CD14-positive monocyte (primary cell): ENCODE measurements at regions not wholly inside any gene's neighbourhood (a gene's known extent, or its start where the extent isn't known, plus 50 kb on each side); places are given as distances from the start of the nearest gene placed in this dataset.

Experiments
- DNase-seq, 3 donors: peaks; one replicate each; pipeline ENCODE4 v3.0.0-alpha.2; 2011 to 2022
- H2AFZ ChIP-seq: 2 replicates; pipeline ENCODE4 v1.6.0; 2012; ENCODE audit warnings: mild to moderate bottlenecking, low read depth, low read length, inconsistent platforms; ENCODE audit not compliant: insufficient read depth, poor library complexity, severe bottlenecking
- H3K27ac ChIP-seq, 2 donors: 1 replicate in 1 of 2; 2 replicates in 1 of 2; pipeline ENCODE4 v1.5.1; 2012 to 2013; ENCODE audit warnings: low read length in 2 of 2, control low read depth in 1 of 2, inconsistent platforms in 1 of 2, low read depth in 1 of 2, mild to moderate bottlenecking in 1 of 2
- H3K27me3 ChIP-seq, 2 donors: one replicate each; pipeline versions ENCODE4 v1.6.0 to v1.6.1; 2011 to 2013; ENCODE audit warnings: low read length in 2 of 2; ENCODE audit not compliant: control insufficient read depth in 2 of 2, insufficient read depth in 2 of 2
- H3K36me3 ChIP-seq, 2 donors: replicated peaks in 1 of 2; 1 replicate in 1 of 2; 2 replicates in 1 of 2; pipeline versions ENCODE4 v1.5.1 to v1.6.1; 2012 to 2013; ENCODE audit warnings: low read length in 2 of 2, control low read depth in 1 of 2, inconsistent platforms in 1 of 2, mild to moderate bottlenecking in 1 of 2; ENCODE audit not compliant: insufficient read depth in 2 of 2, control insufficient read depth in 1 of 2
- H3K4me1 ChIP-seq, 2 donors: 1 replicate in 1 of 2; 2 replicates in 1 of 2; pipeline versions ENCODE4 v1.5.1 to v1.6.1; 2012 to 2013; ENCODE audit warnings: low read length in 2 of 2, control low read depth in 1 of 2, inconsistent platforms in 1 of 2, mild to moderate bottlenecking in 1 of 2, moderate library complexity in 1 of 2; ENCODE audit not compliant: insufficient read depth in 2 of 2, control insufficient read depth in 1 of 2
- H3K4me2 ChIP-seq: replicated peaks from 2 replicates; pipeline ENCODE3; 2012; ENCODE audit warnings: low read length, moderate library complexity, mild to moderate bottlenecking; ENCODE audit not compliant: poor library complexity, severe bottlenecking; ENCODE audit errors: extremely low read depth
- H3K4me3 ChIP-seq, 3 experiments: fragments of 200-600 bp in 1 of 3; sonication (generic) in 1 of 3; replicated peaks in 1 of 3; 1 replicate in 2 of 3; 2 replicates in 1 of 3; pipeline ENCODE4 v1.5.1; 2011 to 2013; ENCODE audit warnings: low read length in 3 of 3, mild to moderate bottlenecking in 3 of 3, control low read depth in 2 of 3, low read depth in 2 of 3, inconsistent platforms in 1 of 3, moderate library complexity in 1 of 3
- H3K79me2 ChIP-seq: 2 replicates; pipeline ENCODE4 v1.6.0; 2012; ENCODE audit warnings: mild to moderate bottlenecking, control low read depth, inconsistent platforms, low read length, moderate library complexity; ENCODE audit not compliant: insufficient read depth
- H3K9ac ChIP-seq: 2 replicates; pipeline ENCODE4 v1.6.0; 2017; ENCODE audit warnings: low read length, mild to moderate bottlenecking; ENCODE audit not compliant: insufficient read depth, poor library complexity, severe bottlenecking
- H3K9me3 ChIP-seq, 2 donors: replicated peaks in 1 of 2; 1 replicate in 1 of 2; 2 replicates in 1 of 2; pipeline versions ENCODE4 v1.5.1 to v1.6.1; 2012 to 2013; ENCODE audit warnings: low read length in 2 of 2, control low read depth in 1 of 2; ENCODE audit not compliant: control insufficient read depth in 1 of 2, insufficient read depth in 1 of 2
- H4K20me1 ChIP-seq: 2 replicates; pipeline ENCODE4 v1.6.0; 2012; ENCODE audit warnings: mild to moderate bottlenecking, low read length, control low read depth, moderate library complexity; ENCODE audit not compliant: insufficient read depth
- H3K27ac Mint-ChIP-seq, 7 donors: one replicate each; pipeline ENCODE4 v1.8.0; 2020; ENCODE audit warnings: mild to moderate bottlenecking in 7 of 7, mixed read lengths in 7 of 7, moderate library complexity in 6 of 7, inconsistent platforms in 2 of 7
- H3K27me3 Mint-ChIP-seq, 3 donors: one replicate each; pipeline ENCODE4 v1.8.0; 2021 to 2022; ENCODE audit warnings: low read depth in 3 of 3, mild to moderate bottlenecking in 3 of 3, mixed read lengths in 3 of 3, moderate library complexity in 3 of 3, inconsistent platforms in 1 of 3
- H3K36me3 Mint-ChIP-seq, 2 donors: one replicate each; pipeline ENCODE4 v1.8.0; 2020; ENCODE audit warnings: mixed read lengths in 2 of 2, inconsistent platforms in 1 of 2, mild to moderate bottlenecking in 1 of 2
- H3K4me1 Mint-ChIP-seq: one replicate; pipeline ENCODE4 v1.8.0; 2020; ENCODE audit warnings: mild to moderate bottlenecking, mixed read lengths
- H3K4me3 Mint-ChIP-seq, 2 donors: one replicate each; pipeline ENCODE4 v1.8.0; 2020; ENCODE audit warnings: mild to moderate bottlenecking in 2 of 2, mixed read lengths in 2 of 2, moderate library complexity in 1 of 2
- H3K9me3 Mint-ChIP-seq, 7 donors: one replicate each; pipeline ENCODE4 v1.8.0; 2020 to 2022; ENCODE audit warnings: mixed read lengths in 7 of 7, mild to moderate bottlenecking in 6 of 7, moderate library complexity in 6 of 7, inconsistent platforms in 2 of 7
- WGBS: methylation state at CpG from one replicate; pipeline ENCODE4 v1.1.5; 2013; ENCODE audit warnings: missing lambda C conversion rate; ENCODE audit not compliant: insufficient coverage; 5-methylcytosine and 5-hydroxymethylcytosine counted together
- intact Hi-C, 2 donors: fragments of 100-400 bp; cut with micrococcal nuclease; formaldehyde crosslinking; loops; one replicate each; pipeline versions ENCODE4 v1.15.0 to v1.15.1; 2023
- TF ChIP-seq, protein P1 (sequence below): fragments of 200-600 bp; IDR thresholded peaks from one replicate; pipeline ENCODE4 v1.8.0; 2022; ENCODE audit warnings: antibody characterized with exemption, mild to moderate bottlenecking

DNA sequence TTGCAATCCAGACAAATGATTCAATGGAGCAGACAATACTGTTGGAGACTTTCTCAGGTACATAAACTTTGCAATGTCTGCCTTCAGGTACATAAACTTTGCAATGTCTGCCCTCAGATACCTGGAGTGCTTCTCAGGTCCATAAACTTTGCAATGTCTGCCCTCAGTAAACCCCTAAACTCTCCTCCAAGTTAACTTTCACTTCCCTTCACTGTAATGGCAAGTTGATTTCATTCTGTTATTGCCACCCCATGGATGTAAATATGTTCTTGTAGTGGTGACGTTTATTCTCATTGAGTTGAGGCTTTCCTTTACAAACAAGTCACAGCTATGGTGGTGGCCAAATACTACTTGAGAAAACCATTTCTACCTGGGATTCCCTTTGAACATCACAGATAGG lies 338.8 kb downstream of the EPM2A start:
- H3K9me3 Mint-ChIP-seq = peaks cover 3 to 17% (median 7%) of the 10 kb centered on the region in 7 donors
- Histone ChIP-seq H3K79me2 (no peaks in the 10 kb centered on the region), H4K20me1 (no peaks in the 10 kb centered on the region), H3K27me3 (no peaks in the 10 kb centered on the region), H2AFZ (no peak overlapping the region), H3K36me3 (no peaks in the 10 kb centered on the region), H3K9me3 (peaks cover 5 to 9% of the 10 kb centered on the region in 2 donors), H3K4me1 (no peaks in the 10 kb centered on the region), H3K4me2 (no peak overlapping the region), H3K4me3 (no peak overlapping the region), H3K27ac (no peak overlapping the region), H3K9ac (no peak overlapping the region)
- intact Hi-C loops = no loop called here
- no peaks in the 10 kb centered on the region for H3K4me1 Mint-ChIP-seq
- H3K27ac Mint-ChIP-seq = no peak overlapping the region
- no peaks in the 10 kb centered on the region for H3K36me3 Mint-ChIP-seq
- H3K4me3 Mint-ChIP-seq = no peak overlapping the region
- H3K27me3 Mint-ChIP-seq = peaks cover 0 to 2% (median 0%) of the 10 kb centered on the region in 3 donors
- no CpG with 5 or more reads among the region's 1 CpG for WGBS
- no peak for DNase-seq
- TF ChIP-seq, protein P1, sequence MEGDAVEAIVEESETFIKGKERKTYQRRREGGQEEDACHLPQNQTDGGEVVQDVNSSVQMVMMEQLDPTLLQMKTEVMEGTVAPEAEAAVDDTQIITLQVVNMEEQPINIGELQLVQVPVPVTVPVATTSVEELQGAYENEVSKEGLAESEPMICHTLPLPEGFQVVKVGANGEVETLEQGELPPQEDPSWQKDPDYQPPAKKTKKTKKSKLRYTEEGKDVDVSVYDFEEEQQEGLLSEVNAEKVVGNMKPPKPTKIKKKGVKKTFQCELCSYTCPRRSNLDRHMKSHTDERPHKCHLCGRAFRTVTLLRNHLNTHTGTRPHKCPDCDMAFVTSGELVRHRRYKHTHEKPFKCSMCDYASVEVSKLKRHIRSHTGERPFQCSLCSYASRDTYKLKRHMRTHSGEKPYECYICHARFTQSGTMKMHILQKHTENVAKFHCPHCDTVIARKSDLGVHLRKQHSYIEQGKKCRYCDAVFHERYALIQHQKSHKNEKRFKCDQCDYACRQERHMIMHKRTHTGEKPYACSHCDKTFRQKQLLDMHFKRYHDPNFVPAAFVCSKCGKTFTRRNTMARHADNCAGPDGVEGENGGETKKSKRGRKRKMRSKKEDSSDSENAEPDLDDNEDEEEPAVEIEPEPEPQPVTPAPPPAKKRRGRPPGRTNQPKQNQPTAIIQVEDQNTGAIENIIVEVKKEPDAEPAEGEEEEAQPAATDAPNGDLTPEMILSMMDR = no peak

DNA sequence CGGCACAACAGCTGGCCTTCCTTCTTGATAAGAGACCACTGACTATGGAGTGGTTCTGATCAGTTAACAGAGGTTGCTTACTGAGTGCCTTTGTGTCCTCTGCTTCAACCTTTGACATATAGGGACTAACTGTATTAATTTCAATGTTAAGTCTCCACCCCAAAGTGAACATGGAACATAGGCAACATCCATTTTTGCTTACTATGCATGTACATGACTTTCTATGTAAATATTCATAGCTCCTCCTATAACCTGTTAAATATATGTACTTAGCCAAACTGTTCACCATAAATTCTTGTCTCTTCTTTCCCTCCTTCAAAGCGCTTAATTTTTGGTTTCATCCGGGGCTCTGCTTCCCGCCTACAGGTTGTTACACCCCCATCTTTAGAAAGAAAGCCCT lies 334.8 kb downstream of the EPM2A start:
- no peak overlapping the region for H3K4me3 Mint-ChIP-seq
- no peak for DNase-seq
- no peaks in the 10 kb centered on the region for H3K27me3 Mint-ChIP-seq
- intact Hi-C loops = no loop called here
- H3K27me3 ChIP-seq = no peaks in the 10 kb centered on the region
- H3K4me2 ChIP-seq = no peak overlapping the region
- no peaks in the 10 kb centered on the region for H3K79me2 ChIP-seq
- H3K27ac Mint-ChIP-seq = peak overlapping the region in 1 of 7 donors; percentile 31
- peaks cover 0 to 5% of the 10 kb centered on the region in 2 donors for H3K9me3 ChIP-seq
- H2AFZ ChIP-seq = no peak overlapping the region
- no peaks in the 10 kb centered on the region for H3K36me3 Mint-ChIP-seq
- H3K36me3 ChIP-seq = no peaks in the 10 kb centered on the region
- H3K4me1 ChIP-seq = no peaks in the 10 kb centered on the region
- no peak overlapping the region for H3K4me3 ChIP-seq
- no CpG with 5 or more reads among the region's 4 CpGs for WGBS
- no peaks in the 10 kb centered on the region for H3K4me1 Mint-ChIP-seq
- H3K9me3 Mint-ChIP-seq = peaks cover 2 to 7% (median 3%) of the 10 kb centered on the region in 7 donors
- H3K27ac ChIP-seq = no peak overlapping the region
- H4K20me1 ChIP-seq = no peaks in the 10 kb centered on the region
- TF ChIP-seq, protein P1 = no peak
- no peak overlapping the region for H3K9ac ChIP-seq
